ENCODE measurements at regions not wholly inside any gene's neighbourhood (a gene's known extent, or its start where the extent isn't known, plus 50 kb on each side); places are given as distances from the start of the nearest gene placed in this dataset.
A peak's percentile ranks its signal among the peaks of the same experiment; 100 is the strongest.

DNA sequence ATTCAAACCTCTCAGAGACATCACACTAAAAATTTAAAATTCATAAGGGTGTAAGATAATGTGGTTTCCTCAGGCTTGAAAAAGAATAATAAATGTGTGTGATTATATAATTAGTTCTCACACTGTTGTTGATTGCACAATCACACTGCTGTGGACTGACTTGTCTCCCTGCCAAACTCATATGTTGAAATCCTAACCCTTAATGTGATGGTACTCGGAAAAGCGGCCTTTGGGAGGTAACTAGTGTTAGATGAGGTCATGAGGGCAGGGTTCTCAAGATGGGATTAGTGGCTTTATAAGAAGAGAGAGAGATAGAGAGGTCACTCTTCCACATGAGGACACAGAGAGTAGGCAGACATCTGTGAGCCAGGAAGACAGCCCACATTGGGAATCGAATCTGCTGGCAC, 128.5 kb upstream of the COL1A2 start:
- TF ChIP-seq POLR2AphosphoS5 (IDR thresholded peaks at IDR 0.05) (no peak), EP300 (IDR thresholded peaks at IDR 0.05) (no peak), POLR2A (IDR thresholded peaks at IDR 0.05) (no peak)
- TF ChIP-seq, protein P1, sequence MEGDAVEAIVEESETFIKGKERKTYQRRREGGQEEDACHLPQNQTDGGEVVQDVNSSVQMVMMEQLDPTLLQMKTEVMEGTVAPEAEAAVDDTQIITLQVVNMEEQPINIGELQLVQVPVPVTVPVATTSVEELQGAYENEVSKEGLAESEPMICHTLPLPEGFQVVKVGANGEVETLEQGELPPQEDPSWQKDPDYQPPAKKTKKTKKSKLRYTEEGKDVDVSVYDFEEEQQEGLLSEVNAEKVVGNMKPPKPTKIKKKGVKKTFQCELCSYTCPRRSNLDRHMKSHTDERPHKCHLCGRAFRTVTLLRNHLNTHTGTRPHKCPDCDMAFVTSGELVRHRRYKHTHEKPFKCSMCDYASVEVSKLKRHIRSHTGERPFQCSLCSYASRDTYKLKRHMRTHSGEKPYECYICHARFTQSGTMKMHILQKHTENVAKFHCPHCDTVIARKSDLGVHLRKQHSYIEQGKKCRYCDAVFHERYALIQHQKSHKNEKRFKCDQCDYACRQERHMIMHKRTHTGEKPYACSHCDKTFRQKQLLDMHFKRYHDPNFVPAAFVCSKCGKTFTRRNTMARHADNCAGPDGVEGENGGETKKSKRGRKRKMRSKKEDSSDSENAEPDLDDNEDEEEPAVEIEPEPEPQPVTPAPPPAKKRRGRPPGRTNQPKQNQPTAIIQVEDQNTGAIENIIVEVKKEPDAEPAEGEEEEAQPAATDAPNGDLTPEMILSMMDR (IDR thresholded peaks at IDR 0.05): no peak
- no peak for DNase-seq
- H3K4me1 ChIP-seq: no peaks in the 10 kb centered on the region
- H3K27me3 ChIP-seq: no peaks in the 10 kb centered on the region
- 34 to 56% (median 46%) methylated on average over 3 of the region's 3 CpGs for WGBS, 5 donors
- no peaks in the 10 kb centered on the region for H3K36me3 ChIP-seq
- intact Hi-C loops (cut with DNase I; ENCODE audit: low total_unique reads): no loop called here
- no peak overlapping the region for H3K4me3 ChIP-seq
- H3K27ac ChIP-seq: peak overlapping the region in 1 of 5 donors; percentile 13
- H3K9me3 ChIP-seq: no peaks in the 10 kb centered on the region

DNA sequence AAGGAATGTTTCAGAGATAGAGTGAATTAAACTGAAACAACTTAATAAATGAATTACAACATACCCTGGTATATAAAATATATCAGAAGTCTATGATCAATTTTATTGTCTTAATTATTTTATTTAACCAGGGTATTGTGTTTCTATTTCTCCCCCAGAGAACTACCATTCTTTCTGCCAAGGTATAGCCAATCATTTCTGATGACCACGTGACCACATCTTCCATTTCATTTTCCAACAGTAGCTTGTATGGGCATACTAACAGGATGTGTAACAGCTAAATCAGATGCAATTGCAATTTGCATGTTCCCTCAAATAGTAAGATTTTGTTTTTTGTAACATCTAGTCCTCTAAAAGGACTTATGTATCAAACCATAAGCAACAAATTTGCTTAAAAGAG, 123.9 kb upstream of the COL1A2 start:
- H3K4me3 ChIP-seq: no peak overlapping the region
- H3K27ac ChIP-seq: no peak overlapping the region
- no peaks in the 10 kb centered on the region for H3K27me3 ChIP-seq
- intact Hi-C loops (cut with DNase I; ENCODE audit: low total_unique reads): no loop called here
- H3K9me3 ChIP-seq: no peaks in the 10 kb centered on the region
- DNase-seq: no peak
- TF ChIP-seq, protein P1 (IDR thresholded peaks at IDR 0.05): no peak
- TF ChIP-seq POLR2A (IDR thresholded peaks at IDR 0.05): no peak
- no peak for TF ChIP-seq EP300 (IDR thresholded peaks at IDR 0.05)
- no peak for TF ChIP-seq POLR2AphosphoS5 (IDR thresholded peaks at IDR 0.05)
- no peaks in the 10 kb centered on the region for H3K36me3 ChIP-seq
- WGBS, 5 donors: 78 to 97% (median 91%) methylated on average over 1 of the region's 1 CpG
- no peaks in the 10 kb centered on the region for H3K4me1 ChIP-seq

DNA sequence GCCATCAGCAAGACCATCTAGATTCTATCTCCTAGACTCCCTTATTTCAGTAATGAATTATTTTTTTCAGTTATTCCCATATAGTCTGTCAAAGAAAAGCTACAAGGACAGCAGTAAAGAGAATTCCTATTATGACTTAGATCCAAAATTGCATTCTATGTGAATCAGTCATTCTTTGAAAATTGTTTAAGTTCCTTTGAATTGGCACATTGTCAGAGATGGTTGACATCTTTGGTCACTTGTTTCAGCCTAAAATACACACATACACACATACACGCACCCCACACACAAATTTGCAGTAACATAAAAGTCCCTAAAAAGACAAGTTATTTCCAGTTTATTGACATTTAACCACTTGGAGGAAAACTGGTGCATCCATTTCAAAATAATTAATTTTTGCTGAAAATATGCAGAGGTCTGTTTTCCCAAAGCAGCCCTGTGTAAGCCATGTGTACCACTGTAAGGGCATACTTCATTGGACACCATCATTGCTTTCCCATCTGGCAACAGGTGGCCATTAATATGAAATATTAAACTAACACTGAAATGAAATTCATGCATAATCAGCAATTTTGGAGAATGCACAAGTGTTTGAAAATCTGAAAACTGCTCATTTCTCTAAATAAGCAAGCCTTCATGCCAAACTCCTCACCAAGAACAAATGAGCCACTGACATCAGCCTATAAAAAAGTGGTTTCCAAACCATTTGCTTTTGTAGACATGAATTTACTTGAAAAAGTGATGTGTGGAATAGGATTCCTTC, 121.7 kb upstream of the COL1A2 start:
- H3K27ac ChIP-seq: no peak overlapping the region
- no peak for DNase-seq
- no peaks in the 10 kb centered on the region for H3K36me3 ChIP-seq
- H3K4me3 ChIP-seq: no peak overlapping the region
- no peaks in the 10 kb centered on the region for H3K4me1 ChIP-seq
- TF ChIP-seq POLR2A (IDR thresholded peaks at IDR 0.05) (no peak), POLR2AphosphoS5 (IDR thresholded peaks at IDR 0.05) (no peak), EP300 (IDR thresholded peaks at IDR 0.05) (no peak)
- TF ChIP-seq, protein P1 (IDR thresholded peaks at IDR 0.05): no peak
- no peaks in the 10 kb centered on the region for H3K9me3 ChIP-seq
- 82 to 91% (median 89%) methylated on average over 1 of the region's 1 CpG for WGBS, 5 donors
- intact Hi-C loops (cut with DNase I; ENCODE audit: low total_unique reads): no loop called here
- H3K27me3 ChIP-seq: no peaks in the 10 kb centered on the region

GRCh38 chr7:94274828-94275227, 119.9 kb upstream of the COL1A2 start:
- TF ChIP-seq EP300 (IDR thresholded peaks at IDR 0.05) (no peak), POLR2A (IDR thresholded peaks at IDR 0.05) (no peak), POLR2AphosphoS5 (IDR thresholded peaks at IDR 0.05) (no peak)
- TF ChIP-seq, protein P1 (IDR thresholded peaks at IDR 0.05): no peak
- intact Hi-C loops (cut with DNase I; ENCODE audit: low total_unique reads): no loop called here
- H3K4me3 ChIP-seq: no peak overlapping the region
- no peaks in the 10 kb centered on the region for H3K27me3 ChIP-seq
- no peaks in the 10 kb centered on the region for H3K4me1 ChIP-seq
- no peak overlapping the region for H3K27ac ChIP-seq
- H3K9me3 ChIP-seq: no peaks in the 10 kb centered on the region
- WGBS, 5 donors: 47 to 62% (median 57%) methylated on average over 3 of the region's 3 CpGs
- DNase-seq: no peak
- H3K36me3 ChIP-seq: no peaks in the 10 kb centered on the region
